ENCODE measurements at regions not wholly inside any gene's neighbourhood (a gene's known extent, or its start where the extent isn't known, plus 50 kb on each side); places are given as distances from the start of the nearest gene placed in this dataset.
"Not testable (repeated sequence)": the region's sequence is repeated elsewhere in the genome, so short reads cannot be mapped to it uniquely, and the experiment has no call there.

DNA sequence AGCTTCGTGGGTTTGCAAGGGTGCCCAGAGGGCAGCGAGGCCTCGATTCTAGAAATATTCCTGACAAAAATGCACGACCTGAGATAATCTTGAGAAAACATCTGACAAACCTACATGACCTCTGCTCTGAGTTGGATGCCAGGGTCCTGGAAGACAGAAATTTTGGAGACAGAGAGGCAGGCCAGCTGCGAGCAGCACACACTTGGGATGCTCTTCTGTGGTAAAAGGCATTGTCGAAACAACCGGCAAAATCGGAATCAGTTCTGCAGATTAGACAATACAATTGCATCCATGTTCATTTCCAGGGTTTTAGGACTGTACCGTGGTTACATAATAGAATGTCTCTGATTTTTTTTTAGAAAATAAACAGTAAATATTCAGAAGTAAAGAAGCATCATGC, 74.2 kb downstream of the GADD45G start:
- Mint-ChIP-seq H3K4me3 (no peak overlapping the region), H3K4me1 (peaks cover 23% of the 10 kb centered on the region), H3K27me3 (ENCODE audit: low read depth) (no peaks in the 10 kb centered on the region), H3K27ac (no peak overlapping the region), H3K36me3 (no peaks in the 10 kb centered on the region), H3K9me3 (no peaks in the 10 kb centered on the region)
- no peak for TF ChIP-seq CTCF (IDR thresholded peaks at IDR 0.05; ENCODE audit: unreplicated experiment)
- no peak for DNase-seq (ENCODE audit: low spot score in 2 of 2, unreplicated experiment in 2 of 2)

DNA sequence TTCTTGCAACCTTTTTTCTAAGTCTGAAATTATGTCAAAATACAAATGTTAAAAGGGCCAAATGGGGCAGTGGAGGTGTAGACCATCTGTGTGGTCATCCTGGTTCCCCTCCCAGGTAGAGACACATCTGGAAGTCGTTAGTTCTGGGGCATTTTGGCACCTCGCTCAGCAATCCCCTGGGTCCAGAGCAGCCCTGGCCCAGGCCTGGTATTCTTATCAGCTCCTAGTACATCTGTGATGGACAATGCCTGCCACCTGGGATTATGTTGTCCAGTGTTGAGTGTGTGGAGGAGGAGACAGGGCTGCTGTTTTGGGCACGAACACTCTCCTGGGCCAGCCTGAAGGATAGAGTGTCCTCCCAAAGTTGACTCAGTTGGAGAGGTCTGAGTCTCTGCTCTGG, 74.8 kb downstream of the GADD45G start:
- no peak for DNase-seq (ENCODE audit: low spot score in 2 of 2, unreplicated experiment in 2 of 2)
- H3K27ac Mint-ChIP-seq = no peak overlapping the region
- H3K4me1 Mint-ChIP-seq = peaks cover 23% of the 10 kb centered on the region
- no peaks in the 10 kb centered on the region for H3K27me3 Mint-ChIP-seq (ENCODE audit: low read depth)
- H3K4me3 Mint-ChIP-seq = no peak overlapping the region
- H3K9me3 Mint-ChIP-seq = no peaks in the 10 kb centered on the region
- H3K36me3 Mint-ChIP-seq = no peaks in the 10 kb centered on the region
- TF ChIP-seq CTCF (IDR thresholded peaks at IDR 0.05; ENCODE audit: unreplicated experiment) = no peak

GRCh38 chr9:89680547-89681467, 76.0 kb downstream of the GADD45G start:
- H3K9me3 Mint-ChIP-seq = no peaks in the 10 kb centered on the region
- peaks cover 19% of the 10 kb centered on the region for H3K4me1 Mint-ChIP-seq
- H3K36me3 Mint-ChIP-seq = no peaks in the 10 kb centered on the region
- TF ChIP-seq CTCF (IDR thresholded peaks at IDR 0.05; ENCODE audit: unreplicated experiment) = no peak
- H3K4me3 Mint-ChIP-seq = no peak overlapping the region
- no peak for DNase-seq (ENCODE audit: low spot score in 2 of 2, unreplicated experiment in 2 of 2)
- no peaks in the 10 kb centered on the region for H3K27me3 Mint-ChIP-seq (ENCODE audit: low read depth)
- H3K27ac Mint-ChIP-seq = no peak overlapping the region

GRCh38 chr9:89681468-89681859, 76.7 kb downstream of the GADD45G start:
- not testable (repeated sequence) for H3K36me3 Mint-ChIP-seq; DNase-seq (ENCODE audit: low spot score in 2 of 2, unreplicated experiment in 2 of 2); H3K4me3 Mint-ChIP-seq; H3K9me3 Mint-ChIP-seq; H3K27ac Mint-ChIP-seq; H3K27me3 Mint-ChIP-seq (ENCODE audit: low read depth)
- H3K4me1 Mint-ChIP-seq = peaks cover 25% of the 10 kb centered on the region

DNA sequence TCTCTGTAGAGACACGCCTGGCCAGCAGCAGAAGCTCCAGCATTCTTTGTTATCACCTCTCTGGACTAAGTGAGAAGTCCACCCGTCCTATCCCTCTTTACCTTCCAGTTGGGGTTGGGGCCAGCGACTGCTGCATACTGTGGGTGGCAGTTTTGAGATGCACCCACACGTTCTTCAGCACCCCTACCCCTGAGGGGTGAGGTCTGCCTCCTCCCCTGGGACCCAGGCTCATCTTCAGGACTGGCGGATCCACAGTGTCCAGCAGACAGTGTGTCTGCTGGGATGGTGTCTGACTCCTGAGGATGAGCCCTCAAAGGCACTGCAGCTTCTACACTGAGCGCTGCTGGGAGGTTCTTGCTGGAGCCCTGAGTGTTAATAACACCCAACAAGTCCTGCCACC, 78.8 kb downstream of the GADD45G start:
- Mint-ChIP-seq H3K36me3 (no peaks in the 10 kb centered on the region), H3K9me3 (no peaks in the 10 kb centered on the region), H3K27ac (no peak overlapping the region), H3K4me3 (no peak overlapping the region), H3K4me1 (peaks cover 16% of the 10 kb centered on the region), H3K27me3 (ENCODE audit: low read depth) (no peaks in the 10 kb centered on the region)
- TF ChIP-seq CTCF (IDR thresholded peaks at IDR 0.05; ENCODE audit: unreplicated experiment) = no peak
- no peak for DNase-seq (ENCODE audit: low spot score in 2 of 2, unreplicated experiment in 2 of 2)

- Mint-ChIP-seq H3K4me3 (no peak overlapping the region), H3K27me3 (ENCODE audit: low read depth) (no peaks in the 10 kb centered on the region)
- TF ChIP-seq CTCF (IDR thresholded peaks at IDR 0.05; ENCODE audit: unreplicated experiment) = no peak
Measured at GRCh38 chr9:89684218-89684617, 79.4 kb downstream of the GADD45G start.

More at GRCh38 chr9:89684218-89684617, 79.4 kb downstream of the GADD45G start:
- Mint-ChIP-seq H3K36me3 (no peaks in the 10 kb centered on the region), H3K9me3 (no peaks in the 10 kb centered on the region), H3K4me1 (peaks cover 12% of the 10 kb centered on the region), H3K27ac (no peak overlapping the region)
- no peak for DNase-seq (ENCODE audit: low spot score in 2 of 2, unreplicated experiment in 2 of 2)

All from mesothelial cell of epicardium (in vitro differentiated cells).